HG03439 (cell line): ENCODE measurements at regions not wholly inside any gene's neighbourhood (a gene's known extent, or its start where the extent isn't known, plus 50 kb on each side); places are given as distances from the start of the nearest gene placed in this dataset.
"Not testable (repeated sequence)": the region's sequence is repeated elsewhere in the genome, so short reads cannot be mapped to it uniquely, and the experiment has no call there.

Experiments
- ATAC-seq: cut with Tn5 transposase; IDR thresholded peaks from one replicate; pipeline ENCODE4 v1.9.1; 2021; ENCODE audit warnings: mild to moderate bottlenecking, moderate library complexity; ENCODE audit not compliant: unreplicated experiment

DNA sequence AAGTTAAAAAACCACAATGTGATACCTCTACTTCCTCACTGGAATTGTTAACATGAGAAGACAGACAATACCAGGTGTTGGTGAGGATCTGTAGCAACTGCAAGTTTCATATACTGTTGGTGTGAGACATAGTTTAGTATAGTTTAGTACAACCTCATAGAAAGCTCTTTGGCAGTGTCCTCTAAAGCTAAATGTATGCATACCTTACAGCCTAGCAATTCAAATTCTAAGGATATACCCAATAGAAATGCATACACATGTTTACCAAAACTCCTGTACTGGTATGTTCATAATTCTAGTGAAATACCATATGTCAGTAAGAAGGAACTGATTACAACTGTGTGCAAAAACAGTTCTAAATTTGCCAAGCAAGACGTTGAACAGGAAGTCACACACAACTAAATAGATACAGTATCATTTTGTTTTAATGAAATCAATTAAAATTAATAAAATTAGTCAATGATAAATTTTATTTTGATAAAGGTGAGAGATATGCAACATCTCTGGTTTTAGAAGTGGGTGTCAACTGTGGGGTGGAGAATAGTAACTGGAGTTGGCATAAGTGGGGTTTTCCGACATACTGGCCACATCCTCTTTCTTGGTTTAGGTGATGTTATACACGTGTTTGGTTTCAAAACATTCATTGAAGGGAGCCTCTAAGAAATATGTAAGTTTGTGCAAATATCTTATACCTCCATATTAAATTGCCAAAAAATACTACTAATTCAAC, 450.7 kb downstream of the PTPRC start:
- peak; percentile 88 for ATAC-seq

- not testable (repeated sequence) for ATAC-seq
Measured at GRCh38 chr1:199095628-199096027, 456.8 kb downstream of the PTPRC start.

DNA sequence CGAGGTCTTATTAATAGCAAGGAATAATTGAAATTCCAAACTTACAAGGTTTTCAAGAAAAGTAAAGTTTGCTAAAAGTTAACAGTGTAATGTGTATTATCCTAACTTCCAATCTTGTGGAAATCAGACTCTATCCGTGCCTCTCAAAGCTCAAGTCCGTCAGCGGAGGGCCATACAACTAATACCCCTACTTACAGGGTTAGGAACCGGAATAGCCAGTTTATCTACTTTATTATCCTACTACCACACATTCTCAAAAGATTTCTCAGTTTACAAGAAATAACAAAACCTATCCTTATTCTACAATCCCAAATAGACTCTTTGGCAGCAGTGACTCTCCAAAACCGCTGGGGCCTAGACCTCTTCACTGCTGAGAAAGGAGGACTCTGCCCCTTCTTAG, 457.8 kb downstream of the PTPRC start:
- ATAC-seq, result no peak

DNA sequence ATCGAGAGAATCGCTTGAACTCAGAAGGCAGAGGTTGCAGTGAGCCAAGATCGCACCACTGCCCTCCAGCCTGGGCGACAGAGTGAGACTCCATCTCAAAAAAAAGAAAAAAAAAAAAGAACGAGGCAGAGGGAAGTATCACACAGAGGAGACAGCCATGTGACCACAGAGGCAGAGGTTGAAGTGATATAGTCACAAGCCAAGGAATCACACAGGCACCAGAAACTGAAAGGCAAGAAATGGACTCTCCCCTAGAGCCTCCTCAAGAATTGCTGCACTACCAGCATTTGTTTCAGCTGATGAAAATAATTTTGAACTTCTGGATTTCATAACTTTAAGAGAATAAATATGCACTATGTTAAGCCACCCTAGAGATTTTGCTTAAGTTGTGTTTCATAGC, 459.6 kb downstream of the PTPRC start:
- no peak for ATAC-seq

GRCh38 chr1:199101139-199101538, 462.3 kb downstream of the PTPRC start:
- no peak for ATAC-seq

GRCh38 chr1:199101635-199102034, 462.8 kb downstream of the PTPRC start:
- ATAC-seq, result no peak

DNA sequence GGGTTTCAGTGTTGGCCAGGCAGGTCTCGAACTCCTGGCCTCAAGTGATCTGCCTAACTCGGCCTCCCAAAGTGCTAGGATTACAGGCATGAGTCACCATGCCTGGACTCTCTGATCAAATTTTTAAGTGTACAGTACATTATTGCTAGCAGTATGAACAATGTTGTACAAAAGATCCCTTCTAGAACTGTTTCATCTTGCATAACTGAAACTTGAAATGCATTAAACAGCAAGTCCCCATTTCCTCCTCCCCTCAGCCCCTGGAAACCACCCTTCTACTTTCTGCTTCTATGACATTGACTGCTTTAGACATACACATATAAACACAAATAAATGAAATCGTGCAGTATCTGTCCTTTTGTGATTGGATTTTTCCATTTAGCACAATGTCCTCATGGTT, 463.4 kb downstream of the PTPRC start:
- no peak for ATAC-seq

- ATAC-seq, result no peak
Measured at GRCh38 chr1:199109160-199109559, 470.3 kb downstream of the PTPRC start.

DNA sequence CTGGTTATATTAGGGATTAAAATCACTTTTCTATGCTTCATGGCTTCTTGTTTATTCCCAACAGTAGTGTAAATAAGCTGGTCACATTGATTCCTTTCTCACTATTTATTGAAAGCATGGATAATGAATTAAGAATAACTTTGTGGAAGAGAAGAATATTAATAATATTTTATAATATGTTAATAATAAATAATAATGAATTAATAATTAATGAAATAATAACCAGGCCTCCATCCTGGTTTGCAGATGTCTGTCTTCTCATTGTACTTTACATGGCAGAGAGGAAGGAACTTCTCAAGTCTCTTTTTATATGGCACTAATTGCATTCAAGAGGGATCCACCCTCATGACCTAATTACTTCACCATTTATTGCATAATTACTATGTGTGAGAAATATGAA, 473.5 kb downstream of the PTPRC start:
- ATAC-seq, result no peak

GRCh38 chr1:199113265-199113869, 474.5 kb downstream of the PTPRC start:
- no peak for ATAC-seq

- ATAC-seq, result no peak
Measured at GRCh38 chr1:199116488-199116887, 477.6 kb downstream of the PTPRC start.

- ATAC-seq, result no peak
Measured at GRCh38 chr1:199121047-199121446, 482.2 kb downstream of the PTPRC start.

DNA sequence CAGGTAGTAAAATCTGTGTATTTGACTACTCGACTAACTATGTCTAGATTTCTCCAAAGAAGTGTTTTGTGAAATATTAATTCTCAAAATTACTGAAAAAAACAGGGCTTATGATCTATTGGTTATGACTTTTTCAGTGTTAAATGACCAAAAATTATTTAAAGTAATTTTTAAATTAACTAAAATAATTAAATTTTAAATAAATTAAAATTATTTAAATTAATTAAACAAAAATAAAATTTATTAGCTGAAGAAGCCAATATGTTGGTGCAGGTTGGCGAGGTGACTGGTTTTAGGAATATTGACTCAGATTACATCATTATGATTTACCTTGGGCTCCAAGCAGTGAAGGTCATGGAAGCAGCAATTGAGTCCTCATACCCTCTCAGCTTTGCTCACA, 483.2 kb downstream of the PTPRC start:
- ATAC-seq, result no peak

DNA sequence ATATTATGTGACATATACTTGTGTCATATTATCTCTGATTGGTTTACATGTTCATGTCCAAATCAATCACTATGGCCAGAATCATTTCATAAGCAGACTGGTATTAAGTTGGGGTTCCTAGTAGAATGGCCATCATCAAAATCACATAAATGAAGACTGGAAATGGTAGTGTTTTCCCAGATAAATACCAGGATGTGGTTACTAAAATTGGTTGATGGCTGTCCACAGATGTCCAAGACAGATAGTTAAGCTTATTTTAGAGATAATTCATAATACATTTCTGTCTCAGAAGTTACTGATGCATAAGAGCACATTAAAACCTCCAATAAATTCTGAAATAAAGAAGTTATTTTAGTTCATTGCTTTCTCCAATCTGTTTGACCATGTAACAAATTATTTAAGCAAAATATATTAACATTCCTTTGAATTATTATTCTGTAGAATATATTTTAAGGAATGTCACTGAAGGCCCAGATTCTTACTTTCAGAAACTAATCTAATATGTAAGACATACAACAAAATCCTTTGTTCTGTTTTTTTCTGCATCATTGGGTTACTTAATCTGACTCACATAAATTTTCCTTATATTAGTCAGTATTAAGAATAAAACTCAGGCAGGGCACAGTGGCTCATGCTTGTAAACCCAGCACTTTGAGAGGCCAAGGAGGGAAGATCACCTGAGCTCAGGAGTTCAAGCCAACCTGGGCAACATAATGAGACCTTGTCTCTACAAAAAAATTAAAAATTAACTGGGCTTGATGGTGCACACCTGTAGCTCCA, 483.9 kb downstream of the PTPRC start:
- no peak for ATAC-seq

DNA sequence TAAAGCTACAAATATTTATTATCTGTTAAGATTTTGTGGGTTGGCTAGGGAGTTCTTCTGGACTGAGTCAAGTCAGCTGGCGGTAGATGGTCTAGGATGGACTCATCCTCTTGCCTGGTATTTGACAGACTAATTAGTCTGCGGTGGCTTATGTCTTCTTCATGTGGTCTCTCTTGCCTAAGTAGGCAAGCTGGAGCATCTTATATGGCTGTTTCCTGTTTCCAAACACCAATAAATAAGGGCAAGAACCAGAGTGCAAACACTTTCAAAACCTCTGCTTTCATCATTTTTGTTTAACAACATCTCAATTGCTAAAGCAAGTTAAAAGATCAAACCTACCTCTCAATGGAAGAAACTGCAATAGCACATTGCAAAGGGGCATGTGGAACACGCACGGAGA, 484.8 kb downstream of the PTPRC start:
- no peak for ATAC-seq

GRCh38 chr1:199124351-199124750, 485.5 kb downstream of the PTPRC start:
- no peak for ATAC-seq

DNA sequence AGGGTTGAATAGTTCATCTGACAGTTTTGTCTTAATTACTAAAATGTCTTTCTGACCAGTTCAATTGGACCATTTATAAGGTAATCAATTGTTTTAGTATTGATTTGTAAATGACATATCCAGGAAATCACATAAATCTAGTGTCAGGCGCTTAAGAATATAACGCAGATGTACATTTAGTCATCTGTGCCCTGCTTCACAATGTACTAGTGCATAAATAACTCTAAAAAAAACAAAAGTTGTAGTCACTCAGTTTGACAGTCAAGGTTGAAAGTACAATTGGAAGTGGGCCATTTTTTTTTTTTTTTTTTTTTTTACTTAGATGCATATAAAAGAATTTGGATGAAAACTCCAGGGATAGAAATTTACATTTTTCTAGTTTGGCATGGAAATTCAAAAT, 490.4 kb downstream of the PTPRC start:
- ATAC-seq, result no peak

DNA sequence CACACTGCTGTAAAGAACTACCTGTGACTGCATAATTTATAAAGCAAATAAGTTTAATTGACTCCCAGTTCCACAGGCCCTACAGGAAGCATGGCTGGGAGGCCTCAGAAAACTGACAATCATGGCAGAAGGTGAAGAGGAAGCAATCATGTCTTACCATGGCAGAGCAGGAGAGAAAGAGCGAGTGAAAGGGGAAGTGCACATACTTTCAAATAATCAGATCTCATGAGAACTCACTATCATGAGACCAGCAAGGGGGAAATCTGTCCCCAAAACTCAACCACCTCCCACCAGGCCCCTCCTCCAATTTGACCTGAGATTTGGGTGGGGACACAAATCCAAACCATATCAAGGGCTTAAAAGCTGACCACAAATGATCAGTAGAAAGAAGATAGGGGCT, 493.2 kb downstream of the PTPRC start:
- ATAC-seq, result no peak

DNA sequence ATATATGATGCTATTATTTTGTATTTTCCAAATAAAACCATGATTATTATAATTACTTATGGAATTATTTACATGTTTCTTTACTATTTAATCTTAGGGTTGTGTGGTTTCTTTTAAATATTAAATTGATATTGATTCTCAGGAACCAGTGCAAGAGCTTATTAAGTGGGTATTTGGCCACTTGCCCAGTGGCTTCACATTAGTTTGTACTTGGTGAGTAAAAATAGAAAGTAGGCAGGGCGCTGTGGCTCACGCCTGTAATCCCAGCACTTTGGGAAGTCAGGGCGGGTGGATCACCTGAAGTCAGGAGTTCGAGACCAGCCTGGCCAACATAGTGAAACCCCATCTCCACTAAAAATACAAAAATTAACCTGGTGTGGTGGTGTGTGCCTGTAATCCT, 497.1 kb downstream of the PTPRC start:
- no peak for ATAC-seq

DNA sequence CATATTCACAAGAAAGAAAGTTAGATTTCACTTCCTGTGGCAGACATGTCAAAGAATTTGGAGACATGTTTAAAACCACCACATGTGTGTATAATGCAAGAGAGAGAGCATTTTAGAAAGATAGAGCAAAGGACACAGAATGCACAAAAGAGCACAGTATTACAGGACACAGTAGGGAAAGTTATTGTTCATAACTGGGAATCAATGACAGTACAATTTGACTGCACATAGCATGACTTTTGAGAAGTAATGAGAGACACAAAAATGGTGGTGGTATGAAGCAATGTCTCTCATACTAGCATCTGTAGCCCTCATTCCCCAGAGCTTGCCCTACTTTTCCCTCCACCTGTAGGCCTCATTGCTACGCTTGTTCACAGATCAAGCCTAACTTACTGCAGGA, 499.2 kb downstream of the PTPRC start:
- no peak for ATAC-seq

GRCh38 chr1:199149591-199149990, 510.8 kb downstream of the PTPRC start:
- ATAC-seq, result no peak

DNA sequence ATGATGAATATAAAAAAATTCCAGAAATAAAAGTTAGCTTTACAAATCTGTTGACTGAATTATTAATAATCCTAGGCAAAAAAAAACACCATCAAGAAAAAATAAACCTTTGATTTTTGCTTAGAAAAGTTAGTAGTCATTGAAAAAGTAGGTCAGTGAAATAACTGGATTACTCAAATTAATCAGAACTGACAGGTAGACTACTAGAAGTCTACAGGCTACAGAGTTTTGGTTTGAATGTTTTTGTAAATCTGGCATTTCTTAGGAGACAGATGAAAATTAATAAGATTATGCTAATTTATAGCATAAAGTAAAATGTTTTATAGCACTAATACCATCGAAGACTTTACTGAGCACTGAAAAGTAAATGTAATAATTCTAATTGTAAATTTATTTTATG, 511.9 kb downstream of the PTPRC start:
- no peak for ATAC-seq
